Ovary (tissue), 7 donors: ENCODE measurements at regions not wholly inside any gene's neighbourhood (a gene's known extent, or its start where the extent isn't known, plus 50 kb on each side); places are given as distances from the start of the nearest gene placed in this dataset.

ENCODE experiments used
- DNase-seq, 5 donors: peaks; one replicate each; pipeline ENCODE4 v3.0.0-alpha.2; 2019 to 2020
- H3K27ac ChIP-seq, 2 donors: fragments of 200-600 bp; one replicate each; pipeline versions ENCODE4 v1.5.1 to v1.8.0; 2019 to 2022
- H3K27me3 ChIP-seq: fragments of 200-600 bp; one replicate; pipeline ENCODE4 v1.8.0; 2022
- H3K36me3 ChIP-seq: fragments of 200-600 bp; sonication (generic); one replicate; pipeline ENCODE4 v1.5.1; 2019
- H3K4me1 ChIP-seq: one replicate; pipeline ENCODE4 v1.8.1; 2013; ENCODE audit warnings: mild to moderate bottlenecking, moderate library complexity; ENCODE audit not compliant: insufficient read depth
- H3K4me3 ChIP-seq: fragments of 200-600 bp; sonication (generic); one replicate; pipeline ENCODE4 v1.5.1; 2017
- H3K9me3 ChIP-seq, 2 donors: fragments of 200-600 bp in 1 of 2; sonication (generic) in 1 of 2; one replicate each; pipeline versions ENCODE4 v1.5.1 to v1.8.1; 2013 to 2019; ENCODE audit warnings: mild to moderate bottlenecking in 1 of 2, moderate library complexity in 1 of 2
- EP300 ChIP-seq: sonication (generic); formaldehyde crosslinking; IDR thresholded peaks from one replicate; pipeline ENCODE4 v1.6.1; 2017; ENCODE audit warnings: antibody characterized with exemption
- POLR2A ChIP-seq: fragments of 450-650 bp; IDR thresholded peaks from one replicate; pipeline ENCODE4 v1.6.1; 2017; ENCODE audit warnings: antibody characterized with exemption, mild to moderate bottlenecking, moderate library complexity
- WGBS, 3 donors: extraction: QIAGEN DNeasy Blood & Tissue Kit in 1 of 3; methylation state at CpG; one replicate each; pipeline versions ENCODE4 v1.1.5 to v1.1.7; 2013 to 2017; 5-methylcytosine and 5-hydroxymethylcytosine counted together
- intact Hi-C, 4 donors: fragments of 100-400 bp; cut with DNase I; formaldehyde crosslinking; loops; one replicate each; pipeline versions ENCODE4 v1.11.0 to v1.15.1; 2022 to 2023
- TF ChIP-seq, protein P1 (sequence below), 3 donors: fragments of 450-650 bp in 2 of 3; fragments of 200-600 bp in 1 of 3; IDR thresholded peaks; one replicate each; pipeline versions ENCODE4 v1.5.1 to v1.8.0; 2016 to 2022; ENCODE audit warnings: antibody characterized with exemption in 3 of 3, mild to moderate bottlenecking in 1 of 3
- donor health status: DM: no; HTN: no; CAD: no; lungs with moderate emphysema.
- donor health status: DM: no; HTN: no; CAD: no.
- donor health status: Bipolar disorder and iron deficiency.
- donor health status: DM: no; HTN: no; CAD: no.
- donor health status: DM: yes; HTN: yes; CAD: no.

GRCh38 chr12:102622618-102623017, 142.3 kb upstream of the IGF1 start:
- Histone ChIP-seq H3K27me3 (no peaks in the 10 kb centered on the region), H3K36me3 (no peaks in the 10 kb centered on the region), H3K4me1 (no peaks in the 10 kb centered on the region), H3K4me3 (no peak overlapping the region), H3K9me3 (no peaks in the 10 kb centered on the region), H3K27ac (no peak overlapping the region)
- WGBS, 3 donors = 95 to 97% (median 96%) methylated on average over 2 of the region's 2 CpGs
- TF ChIP-seq, protein P1, sequence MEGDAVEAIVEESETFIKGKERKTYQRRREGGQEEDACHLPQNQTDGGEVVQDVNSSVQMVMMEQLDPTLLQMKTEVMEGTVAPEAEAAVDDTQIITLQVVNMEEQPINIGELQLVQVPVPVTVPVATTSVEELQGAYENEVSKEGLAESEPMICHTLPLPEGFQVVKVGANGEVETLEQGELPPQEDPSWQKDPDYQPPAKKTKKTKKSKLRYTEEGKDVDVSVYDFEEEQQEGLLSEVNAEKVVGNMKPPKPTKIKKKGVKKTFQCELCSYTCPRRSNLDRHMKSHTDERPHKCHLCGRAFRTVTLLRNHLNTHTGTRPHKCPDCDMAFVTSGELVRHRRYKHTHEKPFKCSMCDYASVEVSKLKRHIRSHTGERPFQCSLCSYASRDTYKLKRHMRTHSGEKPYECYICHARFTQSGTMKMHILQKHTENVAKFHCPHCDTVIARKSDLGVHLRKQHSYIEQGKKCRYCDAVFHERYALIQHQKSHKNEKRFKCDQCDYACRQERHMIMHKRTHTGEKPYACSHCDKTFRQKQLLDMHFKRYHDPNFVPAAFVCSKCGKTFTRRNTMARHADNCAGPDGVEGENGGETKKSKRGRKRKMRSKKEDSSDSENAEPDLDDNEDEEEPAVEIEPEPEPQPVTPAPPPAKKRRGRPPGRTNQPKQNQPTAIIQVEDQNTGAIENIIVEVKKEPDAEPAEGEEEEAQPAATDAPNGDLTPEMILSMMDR (IDR thresholded peaks at IDR 0.05) = no peak
- TF ChIP-seq EP300 (no peak), POLR2A (no peak)
- no peak for DNase-seq
- intact Hi-C loops = no loop called here

GRCh38 chr12:102618197-102618877, 138.0 kb upstream of the IGF1 start:
- TF ChIP-seq, protein P1 (IDR thresholded peaks at IDR 0.05) = no peak
- TF ChIP-seq EP300 (no peak), POLR2A (no peak)
- no peak overlapping the region for H3K4me3 ChIP-seq

DNA sequence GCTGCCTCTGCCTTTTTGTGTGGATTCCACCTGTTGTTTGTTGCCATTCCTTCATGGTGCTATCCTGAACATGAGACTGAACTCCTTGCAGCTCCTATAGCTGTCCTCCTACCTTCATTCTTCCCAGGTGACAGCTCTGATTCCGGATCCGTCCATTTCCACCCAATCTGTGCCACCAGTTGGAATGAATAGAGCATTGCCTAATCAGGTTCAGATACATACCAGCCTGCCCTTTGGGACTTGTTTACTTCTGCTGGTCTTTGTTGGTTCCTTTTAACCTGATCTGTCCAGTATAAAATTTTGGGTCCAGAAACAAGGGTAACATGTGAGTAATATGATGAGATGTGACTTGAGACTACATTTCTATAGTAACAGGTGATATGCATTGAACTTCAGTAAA, 136.3 kb upstream of the IGF1 start:
- no peak overlapping the region for H3K4me3 ChIP-seq
- no peaks in the 10 kb centered on the region for H3K36me3 ChIP-seq
- H3K27ac ChIP-seq = no peak overlapping the region
- H3K4me1 ChIP-seq = no peaks in the 10 kb centered on the region
- intact Hi-C loops = no loop called here
- no peak for TF ChIP-seq POLR2A
- TF ChIP-seq, protein P1 (IDR thresholded peaks at IDR 0.05) = no peak
- no peak for TF ChIP-seq EP300
- no peaks in the 10 kb centered on the region for H3K9me3 ChIP-seq
- WGBS, 3 donors = 79 to 95% (median 95%) methylated on average over 2 of the region's 2 CpGs
- no peaks in the 10 kb centered on the region for H3K27me3 ChIP-seq
- DNase-seq = no peak

More at GRCh38 chr12:102618197-102618877, 138.0 kb upstream of the IGF1 start:
- no peak overlapping the region for H3K27ac ChIP-seq
- H3K27me3 ChIP-seq = no peaks in the 10 kb centered on the region
- no peaks in the 10 kb centered on the region for H3K4me1 ChIP-seq
- no peaks in the 10 kb centered on the region for H3K9me3 ChIP-seq
- 61 to 84% (median 81%) methylated on average over 5 of the region's 5 CpGs for WGBS, 3 donors
- no peak for DNase-seq
- H3K36me3 ChIP-seq = no peaks in the 10 kb centered on the region
- intact Hi-C loops = no loop called here

- whole genome bisulfite sequencing, 3 donors = 78 to 86% (median 78%) methylated on average over 1 of the region's 1 CpG
- TF ChIP-seq, protein P1 (IDR thresholded peaks at IDR 0.05) = no peak
- no peak for TF ChIP-seq POLR2A
- DNase-seq = no peak
- intact Hi-C loops = no loop called here
- Histone ChIP-seq H3K27me3 (no peaks in the 10 kb centered on the region), H3K27ac (no peak overlapping the region), H3K4me3 (no peak overlapping the region), H3K9me3 (no peaks in the 10 kb centered on the region), H3K36me3 (no peaks in the 10 kb centered on the region), H3K4me1 (no peaks in the 10 kb centered on the region)
Observed at GRCh38 chr12:102611995-102612394, 131.6 kb upstream of the IGF1 start.
